Gastrocnemius medialis (tissue), 4 donors: ENCODE measurements at regions not wholly inside any gene's neighbourhood (a gene's known extent, or its start where the extent isn't known, plus 50 kb on each side); places are given as distances from the start of the nearest gene placed in this dataset.

Source experiments
- CTCF ChIP-seq, 5 experiments: fragments of 450-650 bp in 3 of 5; fragments of 200-600 bp in 2 of 5; sonication (generic) in 2 of 5; IDR thresholded peaks in 4 of 5; conservative IDR thresholded peaks in 1 of 5; 1 replicate in 4 of 5; 2 replicates in 1 of 5; pipeline ENCODE4 v1.5.1; 2016 to 2019; ENCODE audit warnings: antibody characterized with exemption in 5 of 5, mild to moderate bottlenecking in 3 of 5, moderate library complexity in 3 of 5
- POLR2A ChIP-seq, 2 donors: fragments of 450-650 bp; IDR thresholded peaks; one replicate each; pipeline ENCODE4 v1.6.1; 2017; ENCODE audit warnings: antibody characterized with exemption in 2 of 2, mild to moderate bottlenecking in 2 of 2, moderate library complexity in 2 of 2

- no peak for TF ChIP-seq CTCF (IDR thresholded peaks at IDR 0.05 in 4 of 5, conservative IDR thresholded peaks at IDR 0.05 in 1 of 5)
- TF ChIP-seq POLR2A (IDR thresholded peaks at IDR 0.05): no peak
These were observed 480.0 kb upstream of the GOLIM4 start for GRCh38 chr3:168575750-168576149.
